Activated CD4-positive, alpha-beta memory T cell treated with anti-CD3 and anti-CD28 coated beads, Interleukin-2, amount 10 ng/mL, durations not matched to agents 7 days and 5 days (primary cell): ENCODE measurements at regions not wholly inside any gene's neighbourhood (a gene's known extent, or its start where the extent isn't known, plus 50 kb on each side); places are given as distances from the start of the nearest gene placed in this dataset.

Source experiments
- CTCF ChIA-PET: fragments of 350-600 bp; sonication (Branson Sonifier 250); formaldehyde crosslinking; loops from one replicate; lab custom pipeline; 2021; ENCODE audit warnings: antibody characterized with exemption, inconsistent platforms; lab: Charles Lee
- POLR2A ChIA-PET: fragments of 350-600 bp; sonication (Branson Sonifier 250); formaldehyde crosslinking; loops from one replicate; lab custom pipeline; 2021; ENCODE audit warnings: antibody characterized with exemption; lab: Charles Lee
- DNase-seq: peaks from one replicate; pipeline ENCODE4 v3.0.0-alpha.2; 2020
- H3K27ac Mint-ChIP-seq: one replicate; pipeline ENCODE4 v1.8.0; 2021; ENCODE audit warnings: mild to moderate bottlenecking, mixed read lengths
- H3K27me3 Mint-ChIP-seq: one replicate; pipeline ENCODE4 v1.8.0; 2021; ENCODE audit warnings: mixed read lengths
- H3K36me3 Mint-ChIP-seq: one replicate; pipeline ENCODE4 v1.8.0; 2021; ENCODE audit warnings: low read depth, mixed read lengths
- H3K4me1 Mint-ChIP-seq: one replicate; pipeline ENCODE4 v1.8.0; 2021; ENCODE audit warnings: mixed read lengths
- H3K4me3 Mint-ChIP-seq: one replicate; pipeline ENCODE4 v1.8.0; 2021; ENCODE audit warnings: mild to moderate bottlenecking, mixed read lengths
- H3K9me3 Mint-ChIP-seq: one replicate; pipeline ENCODE4 v1.8.0; 2021; ENCODE audit warnings: mixed read lengths

DNA sequence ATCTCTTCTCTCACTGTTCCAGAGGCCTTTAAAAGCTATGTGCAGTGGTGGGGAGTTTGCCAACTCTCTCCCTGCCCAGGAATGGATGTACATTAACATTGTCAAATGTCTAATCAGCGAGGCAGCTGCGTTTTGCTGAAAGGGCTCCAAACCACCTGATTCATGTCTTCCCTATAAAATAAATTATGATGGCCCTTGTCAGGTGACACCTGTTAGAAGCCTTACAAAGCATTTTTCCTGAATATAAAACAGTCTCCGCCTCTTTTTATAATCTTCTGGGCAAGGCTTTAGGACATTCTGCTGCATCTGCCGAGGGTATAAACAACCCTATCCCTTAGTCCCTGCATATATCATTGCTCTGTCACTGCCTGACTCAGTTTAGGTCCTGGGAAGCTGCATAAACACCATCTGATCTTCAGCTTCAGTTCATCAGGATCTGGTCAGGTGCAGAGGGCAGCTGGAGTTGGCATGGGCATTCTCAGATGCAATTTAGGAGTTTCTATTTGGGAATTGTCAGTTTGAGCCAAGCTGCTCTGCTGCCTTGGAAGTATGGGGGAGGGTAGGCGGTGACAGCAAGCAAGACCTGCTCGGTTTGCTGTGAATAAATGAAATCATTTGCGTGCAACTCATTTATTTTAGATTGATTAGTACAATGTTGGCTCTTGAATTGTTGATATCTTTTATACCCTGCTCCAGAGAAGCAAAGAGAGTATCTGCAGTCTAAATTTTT, 103.5 kb downstream of the ACER2 start:
- Mint-ChIP-seq H3K4me3 (no peak overlapping the region), H3K36me3 (no peaks in the 10 kb centered on the region), H3K4me1 (peaks cover 18% of the 10 kb centered on the region), H3K9me3 (no peaks in the 10 kb centered on the region), H3K27ac (no peak overlapping the region), H3K27me3 (peaks cover 11% of the 10 kb centered on the region)
- no peak for DNase-seq
- CTCF ChIA-PET = no interaction called here
- POLR2A ChIA-PET = no interaction called here

DNA sequence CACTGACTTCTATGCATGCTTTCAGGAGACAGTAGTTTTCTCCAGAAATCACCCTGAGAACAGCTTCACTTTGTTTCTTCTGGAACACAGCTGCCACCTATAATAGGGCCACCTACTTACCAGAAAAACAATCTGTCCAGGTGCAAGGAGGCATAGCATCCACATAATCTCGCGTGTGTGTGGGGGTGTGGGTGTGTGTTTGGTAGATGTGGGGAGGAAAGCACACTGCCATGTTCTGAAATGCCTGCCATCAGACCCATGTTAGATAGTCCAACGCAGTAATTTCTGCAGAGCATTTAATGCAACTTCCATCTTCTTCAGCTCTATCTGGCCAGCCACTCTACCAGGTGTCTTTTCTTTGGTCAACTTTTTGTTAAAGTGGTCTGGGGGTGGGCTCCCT, 102.9 kb downstream of the ACER2 start:
- no peak for DNase-seq
- CTCF ChIA-PET = no interaction called here
- POLR2A ChIA-PET = no interaction called here
- Mint-ChIP-seq H3K27me3 (peaks cover 9% of the 10 kb centered on the region), H3K4me3 (no peak overlapping the region), H3K4me1 (peaks cover 14% of the 10 kb centered on the region), H3K27ac (no peak overlapping the region), H3K36me3 (no peaks in the 10 kb centered on the region), H3K9me3 (no peaks in the 10 kb centered on the region)

DNA sequence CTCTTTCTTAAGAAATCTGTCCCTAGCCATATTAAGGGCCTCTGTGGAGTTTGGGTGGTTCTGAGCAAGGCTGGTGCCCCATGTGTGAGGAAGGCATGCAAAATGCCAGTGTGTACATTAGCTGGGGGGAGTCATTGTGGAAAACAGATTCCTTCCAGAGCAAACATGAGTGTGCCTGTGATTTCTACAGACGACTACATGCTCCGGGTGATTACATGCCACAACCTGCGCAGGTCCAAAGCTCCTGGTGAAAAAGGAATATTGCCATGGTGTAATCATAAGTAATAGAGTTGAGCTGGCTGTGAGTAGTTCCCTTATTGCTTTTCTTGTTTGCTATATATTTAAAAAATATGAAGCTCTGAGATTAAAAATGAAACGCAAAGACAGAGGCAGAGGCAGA, 102.1 kb downstream of the ACER2 start:
- Mint-ChIP-seq H3K9me3 (no peaks in the 10 kb centered on the region), H3K27me3 (peaks cover 10% of the 10 kb centered on the region), H3K4me1 (peaks cover 6% of the 10 kb centered on the region), H3K4me3 (no peak overlapping the region), H3K36me3 (no peaks in the 10 kb centered on the region), H3K27ac (no peak overlapping the region)
- ChIA-PET POLR2A (no interaction called here), CTCF (no interaction called here)
- no peak for DNase-seq
